ENCODE measurements at regions not wholly inside any gene's neighbourhood (a gene's known extent, or its start where the extent isn't known, plus 50 kb on each side); places are given as distances from the start of the nearest gene placed in this dataset.

GRCh38 chr7:22002726-22003125, 57.0 kb upstream of the CDCA7L start:
- no peak for DNase-seq

GRCh38 chr7:22001345-22002004, 55.8 kb upstream of the CDCA7L start:
- DNase-seq, result peak in 2 of 14 donors; percentile 14 to 39

- no peak for DNase-seq
Measured at GRCh38 chr7:21999896-22000295, 54.2 kb upstream of the CDCA7L start.

GRCh38 chr7:21996641-21997040, 50.9 kb upstream of the CDCA7L start:
- DNase-seq, result no peak

Data from C1 segment of cervical spinal cord (tissue), 14 donors.